Hematopoietic multipotent progenitor cell treated with erythropoietin and hydrocortisone succinate and interleukin-3 and kit ligand, for 8 days (in vitro differentiated cells): ENCODE measurements at regions not wholly inside any gene's neighbourhood (a gene's known extent, or its start where the extent isn't known, plus 50 kb on each side); places are given as distances from the start of the nearest gene placed in this dataset.
"Not testable (repeated sequence)": the region's sequence is repeated elsewhere in the genome, so short reads cannot be mapped to it uniquely, and the experiment has no call there.

Source experiments
- DNase-seq: peaks from one replicate; pipeline ENCODE4 v3.0.0-alpha.2; 2015

DNA sequence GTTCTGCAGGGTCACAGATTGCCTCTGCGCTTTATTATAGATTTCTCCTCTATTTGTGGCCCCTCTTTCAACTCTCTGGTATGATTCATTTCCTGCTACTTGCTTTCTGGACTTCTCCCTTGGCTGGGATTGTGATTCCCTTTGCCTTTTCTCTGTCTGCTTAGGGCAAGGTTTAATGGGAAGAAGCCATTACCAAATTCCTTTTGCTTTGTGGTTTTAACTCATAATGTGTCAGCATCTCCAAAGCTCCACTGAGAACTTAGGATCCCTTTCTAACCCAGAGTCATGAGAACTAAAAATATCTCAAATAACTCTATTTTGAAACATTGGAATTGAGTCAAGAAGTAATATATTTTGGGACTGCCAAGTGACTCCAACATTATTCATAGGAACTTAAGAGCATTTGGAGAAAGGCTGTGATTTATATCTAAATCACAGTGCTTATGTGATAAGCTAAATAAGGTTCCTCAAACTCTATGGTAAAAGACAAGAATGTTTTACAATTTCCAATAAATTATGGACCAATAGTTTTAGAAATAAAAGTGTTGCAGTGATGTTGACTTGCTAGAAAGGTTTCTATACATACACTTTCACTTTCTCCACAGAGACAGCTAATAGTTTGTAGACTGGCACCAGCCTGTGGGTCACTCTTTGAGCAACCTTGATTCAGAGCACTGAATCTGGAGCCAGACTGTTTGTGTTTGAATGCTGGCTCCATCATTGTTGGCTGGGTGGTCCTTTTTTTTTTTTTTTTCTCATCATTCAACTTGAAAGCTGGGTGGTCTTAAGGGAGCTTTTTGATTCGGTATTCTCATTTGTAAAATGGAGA is 93.9 kb downstream of the DACT1 start:
- DNase-seq: no peak

DNA sequence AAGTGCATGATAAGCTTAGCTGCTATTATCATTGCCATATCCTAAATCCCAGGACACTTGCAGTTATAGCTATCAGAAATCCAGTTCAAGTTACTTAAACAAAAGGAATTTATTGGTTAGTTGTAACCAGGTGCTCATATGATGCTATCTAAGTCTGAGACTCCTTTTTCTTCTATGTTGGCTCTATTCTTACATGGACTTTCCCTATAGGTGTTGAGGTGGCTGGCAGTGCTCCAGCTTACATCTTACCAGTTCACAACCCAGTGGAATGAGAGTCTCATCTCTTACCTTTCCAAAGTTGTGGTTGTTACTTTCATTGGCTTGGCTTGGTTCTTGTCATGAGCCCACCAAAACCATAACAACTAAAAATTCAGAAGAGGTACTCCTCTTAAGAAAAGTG is 94.6 kb downstream of the DACT1 start:
- DNase-seq: no peak

DNA sequence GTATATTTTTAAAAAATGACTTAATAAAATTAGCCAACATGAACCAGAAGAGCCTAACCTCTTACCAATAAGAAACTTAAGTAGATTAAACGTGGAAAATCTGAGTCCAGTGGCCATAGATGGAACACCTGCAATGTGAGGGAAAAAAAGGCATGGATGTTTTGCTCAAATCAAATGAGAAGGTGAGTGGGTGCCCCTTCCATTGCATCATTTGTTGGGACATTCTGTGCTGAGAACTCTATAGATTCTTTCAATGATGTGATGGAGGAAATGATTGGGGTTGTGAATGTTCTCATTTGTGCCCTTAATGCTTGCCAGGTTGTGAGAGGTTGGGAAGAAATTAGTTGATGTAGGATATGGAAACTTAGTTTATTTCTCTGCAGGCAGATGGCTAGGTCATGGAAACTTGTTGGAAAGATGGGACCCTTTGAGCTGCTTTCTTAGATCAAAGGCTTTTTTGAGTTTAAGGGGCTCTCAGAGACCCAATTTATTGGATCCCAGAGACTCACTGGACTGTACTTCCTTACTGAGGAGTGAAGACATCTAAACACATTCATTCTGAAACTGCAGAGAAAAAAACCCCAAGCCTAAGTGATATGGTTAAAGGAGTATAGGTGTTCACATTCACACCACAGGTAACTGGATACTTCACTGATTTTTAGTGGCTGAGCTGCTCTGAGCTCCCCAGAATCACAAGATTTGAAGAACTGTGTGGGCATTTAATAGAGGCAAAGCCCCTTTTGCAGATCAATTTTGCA is 95.9 kb downstream of the DACT1 start:
- DNase-seq: no peak

DNA sequence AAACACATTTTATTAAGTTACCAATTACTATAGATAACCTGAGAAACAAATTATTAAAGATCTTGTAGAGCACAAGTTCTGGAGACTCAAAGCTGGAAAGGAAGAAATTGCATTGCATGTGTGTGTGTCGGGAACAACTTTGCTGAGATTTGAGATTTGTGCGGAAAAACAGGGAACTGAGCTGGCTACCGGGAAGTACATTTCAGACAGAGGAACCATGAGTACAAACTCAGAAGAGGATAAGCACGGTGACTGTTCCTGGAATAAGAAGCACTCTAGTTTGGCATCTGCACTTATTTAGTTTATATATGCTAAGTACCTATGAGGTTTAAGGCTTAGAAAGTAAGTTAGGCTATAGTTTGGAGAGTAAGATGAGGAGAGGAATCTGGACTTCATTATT is 97.8 kb downstream of the DACT1 start:
- DNase-seq: no peak

DNA sequence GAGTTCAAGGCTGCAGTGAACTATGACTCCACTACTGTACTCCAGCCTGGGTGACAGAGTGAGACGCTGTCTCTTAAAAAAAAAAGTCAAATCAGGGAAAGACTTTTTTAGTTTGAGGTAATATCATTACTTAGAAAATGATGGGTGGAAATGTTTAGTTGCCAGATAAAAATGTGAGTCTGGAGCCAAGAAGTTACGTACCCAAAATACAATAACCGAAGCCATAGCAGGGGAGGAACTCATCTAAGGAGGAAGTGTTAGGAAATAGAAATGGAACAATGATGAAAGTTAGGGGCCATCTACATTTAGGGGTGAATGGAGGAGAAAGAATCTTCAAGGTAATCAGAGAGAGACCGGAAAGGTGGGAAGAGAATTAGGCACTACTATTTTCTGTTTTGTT is 98.8 kb downstream of the DACT1 start:
- no peak for DNase-seq

DNA sequence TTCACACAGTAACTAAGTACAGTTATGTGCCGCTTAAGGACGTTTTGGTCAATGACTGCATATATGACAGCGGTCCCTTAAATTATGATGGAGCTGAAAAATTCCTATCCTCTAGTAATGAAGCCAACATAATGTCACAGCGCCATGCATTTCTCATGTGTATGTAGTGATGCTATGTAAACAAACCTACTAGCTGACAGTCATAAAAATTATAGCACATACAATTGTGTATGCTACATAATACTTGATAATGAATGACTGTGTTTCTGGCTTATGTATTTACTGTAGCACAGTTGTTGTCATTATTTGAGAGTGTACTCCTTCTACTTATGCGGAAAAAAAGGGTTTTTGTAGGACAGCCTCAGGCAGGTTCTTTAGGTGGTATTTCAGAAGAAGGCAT is 99.7 kb downstream of the DACT1 start:
- DNase-seq: no peak

DNA sequence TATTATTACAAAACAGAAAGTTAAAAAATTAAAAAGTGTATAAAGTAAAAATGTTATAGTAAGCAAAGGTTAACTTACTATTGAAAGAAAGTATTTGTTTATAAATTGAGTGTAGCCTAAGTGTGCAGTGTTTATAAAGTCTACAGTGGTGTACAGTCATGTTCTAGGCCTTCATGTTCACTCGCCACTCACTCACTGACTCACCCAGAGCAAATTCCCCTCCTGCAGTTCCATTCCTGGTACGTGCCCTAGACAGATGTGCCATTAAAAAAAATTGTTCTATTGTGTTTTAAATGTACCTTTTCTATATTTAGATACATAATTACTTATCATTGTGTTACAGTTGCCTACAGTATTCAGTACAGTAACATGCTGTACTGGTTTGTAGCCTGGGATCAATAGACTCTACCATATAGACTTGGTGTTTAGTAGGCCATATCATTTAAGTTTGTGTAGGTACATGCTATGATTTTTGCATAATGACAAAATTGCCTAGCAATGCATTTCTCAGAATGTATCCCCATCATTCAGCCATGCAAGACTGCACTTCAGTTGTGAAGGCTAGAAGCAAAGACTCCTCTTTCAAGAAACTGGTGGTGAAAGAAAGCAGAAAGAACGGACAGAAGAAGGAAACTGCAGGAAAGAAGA is 100.6 kb downstream of the DACT1 start:
- no peak for DNase-seq

DNA sequence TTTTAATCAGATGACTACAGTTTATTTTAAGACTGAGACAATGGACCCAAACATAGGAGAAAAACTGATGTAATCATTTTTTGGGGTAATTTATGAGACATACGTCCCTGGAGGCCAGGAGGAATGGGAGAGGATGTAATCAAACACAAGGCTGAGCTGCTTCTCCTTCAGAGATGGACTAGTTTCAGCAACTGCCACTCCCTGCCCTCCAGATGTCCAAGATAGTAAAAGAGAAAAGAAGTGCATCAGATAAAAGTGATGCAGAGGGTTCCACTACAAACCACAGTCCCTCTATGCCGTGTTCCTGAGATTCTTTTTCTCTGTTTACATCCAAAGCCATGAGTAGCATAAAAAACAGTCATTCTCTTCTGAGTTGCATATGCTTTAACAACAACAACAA is 101.1 kb downstream of the DACT1 start:
- DNase-seq: no peak

DNA sequence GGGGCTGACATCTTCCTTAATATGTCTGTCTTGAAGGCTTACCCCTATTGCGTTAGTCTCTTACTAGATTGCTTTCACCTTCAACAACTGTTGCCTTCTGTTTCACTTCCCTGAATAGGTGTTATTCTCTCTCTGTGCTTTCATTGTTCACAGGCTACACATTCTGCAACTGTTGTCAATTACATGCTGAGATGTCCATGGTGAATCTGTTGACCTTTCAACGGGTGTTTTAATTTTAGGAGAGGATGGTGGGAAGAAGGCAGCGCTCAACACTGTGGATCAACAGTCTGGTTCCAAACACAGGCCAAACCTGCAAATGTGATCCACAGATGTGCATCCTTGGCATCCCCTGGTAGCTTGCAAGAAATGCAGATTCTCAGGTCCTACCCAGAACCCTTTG is 101.9 kb downstream of the DACT1 start:
- no peak for DNase-seq

DNA sequence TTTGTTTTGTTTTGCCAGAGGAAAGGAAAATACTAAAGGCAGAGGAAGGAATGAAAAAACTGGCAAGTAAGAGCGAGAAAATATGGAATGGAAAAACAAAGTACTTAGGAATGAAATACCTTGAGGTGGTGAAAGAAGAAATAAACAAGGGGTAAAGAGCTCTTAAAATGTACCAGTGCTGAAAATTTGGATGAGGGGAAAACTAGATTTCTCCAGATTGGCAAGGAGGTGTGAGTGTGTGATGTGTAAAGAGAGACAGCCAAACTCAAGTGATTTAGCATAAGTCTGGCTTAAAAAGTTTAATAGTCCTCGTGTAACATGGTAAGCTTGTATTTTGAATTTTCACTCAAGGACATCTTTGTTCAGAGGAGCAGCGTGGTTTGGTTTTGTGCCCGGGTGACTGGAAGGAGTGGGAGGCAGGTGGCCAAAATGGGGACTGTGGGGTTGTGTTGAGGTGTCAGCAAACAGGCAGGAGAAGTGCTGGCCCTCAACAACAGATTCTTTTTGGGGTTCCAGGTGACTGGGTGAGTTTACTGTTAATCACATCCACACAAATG is 102.7 kb downstream of the DACT1 start:
- no peak for DNase-seq

DNA sequence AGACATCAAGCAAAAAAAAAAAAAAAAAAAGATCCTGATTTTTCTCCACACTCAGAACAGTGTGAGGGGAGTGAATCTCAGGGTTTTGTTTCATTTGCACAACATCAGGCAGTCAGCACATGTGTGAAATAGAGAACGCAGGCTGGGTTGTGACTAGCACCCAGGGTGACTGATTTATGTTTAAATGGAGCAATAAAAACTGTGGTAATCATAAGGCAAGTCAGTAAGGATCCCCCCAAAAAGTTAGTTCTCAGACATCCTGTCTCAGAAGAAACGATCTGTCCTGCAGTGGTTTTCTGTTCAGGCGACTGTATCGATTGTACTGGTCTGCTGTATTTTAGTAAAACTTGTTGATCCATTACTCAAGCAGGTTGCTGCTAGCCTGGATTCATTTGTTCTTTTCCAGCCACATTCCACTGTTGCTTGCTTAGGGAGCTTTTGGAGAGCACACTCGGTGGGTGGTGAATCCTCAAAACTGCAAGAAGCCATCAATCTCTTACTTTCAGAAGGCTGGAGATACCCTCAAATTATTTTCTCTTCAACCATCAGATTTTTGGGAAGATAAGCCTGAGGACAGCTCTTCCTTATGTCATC is 107.1 kb downstream of the DACT1 start:
- DNase-seq: no peak

DNA sequence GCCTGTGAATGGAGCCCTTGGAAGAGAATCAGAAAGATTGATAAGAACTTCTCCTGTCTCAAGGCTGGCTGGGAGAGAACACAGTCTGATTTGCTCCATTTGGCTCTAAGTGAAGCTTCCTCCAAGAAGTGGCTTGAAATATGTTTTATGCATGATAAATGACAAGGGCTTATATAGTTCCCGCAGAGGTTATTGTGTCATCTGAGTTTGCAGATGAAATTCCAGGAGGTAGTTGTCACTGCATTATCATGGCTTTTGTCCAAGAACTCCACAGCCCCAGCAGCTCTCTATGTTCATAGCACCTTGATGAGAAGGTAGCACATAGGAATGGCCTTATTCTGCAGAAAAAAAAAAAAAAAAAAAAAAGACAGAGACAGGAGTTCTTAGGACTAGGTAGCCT is 108.5 kb downstream of the DACT1 start:
- no peak for DNase-seq

DNA sequence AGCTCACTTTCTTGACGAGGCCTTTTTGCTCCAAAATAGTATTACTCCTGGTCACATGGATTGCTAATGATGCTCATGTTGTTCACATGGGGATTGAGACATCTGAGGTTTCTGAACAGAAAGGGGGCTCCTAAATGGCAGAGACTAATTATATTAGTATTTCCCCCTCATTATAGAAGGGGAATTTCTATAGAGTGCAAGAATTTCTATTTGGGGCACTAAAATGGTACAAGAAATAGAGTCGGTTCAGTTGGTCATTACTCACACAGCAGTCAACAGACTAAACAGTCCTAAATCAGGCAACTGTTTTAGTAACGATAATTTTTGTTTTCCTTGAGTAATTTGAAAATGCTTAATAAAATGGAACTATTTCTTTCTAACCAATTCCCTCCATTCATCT is 108.9 kb downstream of the DACT1 start:
- DNase-seq: no peak

DNA sequence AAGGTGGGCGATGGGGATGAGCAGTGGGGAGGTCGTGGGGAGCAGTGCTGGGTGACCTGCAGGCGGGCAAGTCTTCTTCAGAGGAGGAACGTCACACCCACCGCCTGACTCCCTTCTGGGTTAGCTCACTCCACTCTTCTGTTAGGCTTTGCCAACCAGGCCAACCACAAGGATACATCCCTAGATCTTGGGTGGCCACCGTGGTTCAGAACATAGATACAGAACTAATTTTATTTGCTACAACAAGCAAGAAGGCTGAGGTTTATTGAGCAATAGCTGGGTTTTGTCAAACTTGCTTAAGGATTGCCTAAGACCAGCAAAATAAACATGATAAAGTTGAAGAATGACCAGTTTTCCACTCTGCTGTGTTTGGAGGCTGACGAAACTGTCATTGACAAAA is 109.4 kb downstream of the DACT1 start:
- peak; percentile 13 for DNase-seq

DNA sequence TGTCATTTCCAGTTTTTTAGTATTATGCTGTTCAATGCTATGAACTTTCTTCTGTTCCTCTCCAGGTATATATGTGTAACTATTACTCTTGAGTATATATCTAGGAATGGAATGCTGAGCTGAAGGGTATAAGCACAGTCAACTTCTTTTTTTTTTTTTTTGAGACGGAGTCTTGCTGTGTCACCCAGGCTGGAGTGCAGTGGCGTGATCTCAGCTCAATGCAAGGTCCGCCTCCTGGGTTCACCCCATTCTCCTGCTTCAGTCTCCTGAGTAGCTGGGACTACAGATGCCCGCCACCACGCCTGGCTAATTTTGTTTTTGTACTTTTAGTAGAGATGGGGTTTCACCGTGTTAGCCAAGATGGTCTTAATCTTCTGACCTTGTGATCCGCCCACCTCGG is 110.5 kb downstream of the DACT1 start:
- not testable (repeated sequence) for DNase-seq

DNA sequence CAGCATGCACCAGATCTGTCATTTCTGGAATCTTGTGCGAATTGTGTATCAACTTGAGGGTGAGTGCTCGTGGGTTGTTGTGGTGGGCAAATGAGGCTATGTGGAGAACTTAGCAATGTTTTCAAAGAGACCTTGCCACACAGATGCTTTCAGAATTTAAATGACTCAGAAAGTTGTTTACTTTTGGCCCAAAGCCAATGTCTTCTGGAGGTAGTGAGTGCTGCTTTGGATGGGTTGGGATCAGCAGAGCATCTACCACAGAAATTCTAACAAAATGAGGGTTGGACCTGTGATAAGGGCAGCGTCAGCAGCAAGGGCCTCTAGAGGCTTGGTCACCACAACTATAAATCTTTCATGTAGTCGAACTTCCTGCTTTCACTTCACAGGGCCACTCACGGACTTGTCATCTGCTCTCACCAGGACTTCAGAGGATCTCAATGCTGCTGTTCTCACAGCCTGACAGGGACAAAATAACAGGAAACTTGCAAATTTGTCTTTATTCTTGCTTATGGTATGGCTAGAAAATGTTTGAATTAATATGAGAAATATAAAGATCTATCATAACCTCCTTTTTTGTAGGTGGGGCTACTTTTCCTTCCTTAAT is 111.4 kb downstream of the DACT1 start:
- peak; percentile 46 for DNase-seq

DNA sequence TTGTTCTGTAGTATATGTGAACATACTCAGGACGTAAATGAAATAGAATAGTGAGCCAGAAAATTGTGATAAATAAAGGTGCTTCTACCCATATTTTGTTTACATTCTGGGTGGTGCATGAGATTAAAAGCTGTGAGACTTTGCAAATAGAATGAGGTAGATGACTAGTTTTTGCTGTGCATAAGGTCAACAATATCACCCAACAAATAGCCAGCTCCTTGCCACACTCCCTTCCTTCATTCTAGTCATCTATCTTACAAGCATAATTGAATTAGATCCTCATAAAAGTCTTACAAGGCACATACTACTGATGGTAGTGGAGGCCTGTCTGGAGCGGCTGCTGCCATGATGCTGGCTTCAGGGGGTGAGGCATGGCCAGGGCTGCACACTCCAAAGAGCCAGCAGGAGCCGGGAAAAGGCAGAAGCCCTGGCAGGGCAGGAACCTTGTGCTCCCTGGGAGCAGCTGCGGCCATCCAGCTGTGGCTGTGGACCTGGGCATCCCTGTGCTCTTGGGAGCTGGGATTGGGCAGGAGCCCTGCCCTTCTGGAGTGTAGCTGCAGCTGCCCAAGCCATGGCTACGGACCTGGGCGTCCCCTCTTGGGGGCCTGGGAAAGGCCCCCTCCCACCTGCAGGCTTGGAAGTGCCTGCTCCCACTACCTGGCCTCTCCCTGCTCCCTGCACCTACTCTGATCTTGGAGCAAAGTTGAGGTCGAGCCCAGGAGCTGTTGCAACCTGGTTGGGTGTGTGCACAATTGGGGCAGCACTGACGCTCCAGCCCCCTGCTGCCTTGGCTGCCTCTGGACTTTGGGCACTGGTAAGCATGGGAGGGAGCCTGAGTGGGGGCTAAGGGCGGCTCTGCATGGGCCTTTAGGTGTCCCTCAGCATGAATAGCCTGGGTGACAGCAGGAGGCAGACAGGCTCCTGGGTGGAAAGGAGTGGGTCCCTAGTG is 112.8 kb downstream of the DACT1 start:
- DNase-seq: no peak

DNA sequence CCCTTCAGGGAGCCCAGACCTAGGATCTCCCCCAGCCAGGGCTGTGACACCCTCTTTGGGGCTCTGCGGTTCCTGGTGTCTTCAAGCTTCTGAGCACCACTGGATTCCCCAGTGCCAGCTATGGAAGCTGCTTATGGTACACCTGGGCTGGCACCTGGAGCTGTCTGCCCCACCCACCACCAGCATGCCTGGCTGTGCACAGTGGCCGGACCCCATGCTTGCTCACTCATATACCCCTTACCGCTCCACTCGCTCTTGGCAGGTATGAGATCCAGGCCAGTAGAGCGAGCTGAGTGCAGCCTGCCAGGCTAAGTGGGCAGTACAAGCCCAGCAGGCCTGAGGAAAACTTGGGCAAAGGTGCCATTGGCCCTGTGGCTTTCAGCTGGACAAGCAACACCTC is 114.0 kb downstream of the DACT1 start:
- DNase-seq: no peak

DNA sequence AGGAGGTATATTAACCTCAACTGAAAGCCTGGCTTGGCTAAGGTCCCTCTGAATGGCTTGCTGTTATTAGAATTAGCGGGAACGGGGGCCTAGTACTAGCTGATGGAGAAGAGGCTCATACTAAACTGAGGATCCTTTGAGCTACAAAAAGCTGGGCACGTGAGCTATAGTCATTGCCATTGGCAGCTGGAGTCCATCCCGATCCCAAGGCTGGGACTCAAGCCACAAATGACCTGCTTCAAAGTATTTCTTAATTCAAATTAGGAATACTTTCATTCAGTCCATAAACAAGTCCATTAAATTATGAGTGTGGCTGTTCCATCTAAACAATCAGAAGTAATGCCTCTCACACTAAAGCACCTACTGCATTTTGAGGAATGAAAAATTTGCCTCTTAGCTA is 114.5 kb downstream of the DACT1 start:
- no peak for DNase-seq

DNA sequence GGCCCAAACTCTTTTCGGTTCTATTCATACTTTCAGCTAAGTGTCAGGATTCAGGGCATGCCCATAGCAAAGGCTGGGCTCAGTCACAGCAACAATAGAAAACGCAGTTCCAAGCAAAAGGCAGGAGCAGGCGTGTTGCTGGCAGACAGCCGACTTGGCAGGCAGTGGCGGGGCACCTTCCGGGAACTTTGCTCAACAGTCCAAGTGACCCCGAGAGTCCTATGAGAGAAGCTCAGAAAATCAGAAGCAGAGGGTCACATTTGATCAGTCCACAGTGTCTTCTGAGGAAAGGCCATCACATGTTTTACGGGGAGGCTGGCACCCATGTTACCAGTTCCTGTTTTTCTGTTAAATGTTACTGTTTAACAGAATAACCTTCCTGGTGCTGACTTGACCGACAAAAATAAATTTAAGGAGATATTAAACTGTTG is 115.0 kb downstream of the DACT1 start:
- DNase-seq: peak; percentile 59
